Tibial nerve (tissue), 4 donors: ENCODE measurements at regions not wholly inside any gene's neighbourhood (a gene's known extent, or its start where the extent isn't known, plus 50 kb on each side); places are given as distances from the start of the nearest gene placed in this dataset.

Experiments used
- EP300 ChIP-seq, 2 donors: sonication (generic); formaldehyde crosslinking; IDR thresholded peaks; one replicate each; pipeline ENCODE4 v1.6.1; 2017; ENCODE audit warnings: antibody characterized with exemption in 2 of 2, mild to moderate bottlenecking in 1 of 2
- POLR2A ChIP-seq, 2 donors: fragments of 450-650 bp; IDR thresholded peaks; one replicate each; pipeline ENCODE4 v1.6.1; 2017; ENCODE audit warnings: antibody characterized with exemption in 2 of 2, mild to moderate bottlenecking in 2 of 2, moderate library complexity in 2 of 2
- TF ChIP-seq, protein P1 (sequence below), 5 experiments: fragments of 200-600 bp in 3 of 5; fragments of 450-650 bp in 2 of 5; sonication (generic) in 3 of 5; IDR thresholded peaks; one replicate each; pipeline ENCODE4 v1.5.1; 2016 to 2019; ENCODE audit warnings: antibody characterized with exemption in 5 of 5, mild to moderate bottlenecking in 3 of 5, moderate library complexity in 2 of 5

DNA sequence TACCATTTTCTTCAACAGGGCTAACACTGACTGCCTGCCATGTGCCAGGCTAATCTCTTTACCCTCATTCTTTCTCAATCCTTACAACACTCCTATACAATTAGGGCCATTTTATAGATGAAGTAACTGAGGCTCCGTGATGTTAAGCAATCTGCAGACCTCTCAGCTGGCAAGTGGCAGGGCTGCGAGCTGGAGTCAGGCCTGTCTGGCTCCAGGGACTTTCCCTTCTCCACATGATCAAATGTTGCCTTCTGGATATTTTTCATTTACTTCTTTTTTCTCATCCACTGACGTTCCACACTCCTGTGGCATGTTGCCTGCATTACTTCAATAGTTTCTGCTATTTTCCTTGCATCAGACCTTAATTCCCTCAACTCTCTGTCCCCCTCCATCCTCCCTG is 55.2 kb upstream of the TAGAP start:
- TF ChIP-seq, protein P1, sequence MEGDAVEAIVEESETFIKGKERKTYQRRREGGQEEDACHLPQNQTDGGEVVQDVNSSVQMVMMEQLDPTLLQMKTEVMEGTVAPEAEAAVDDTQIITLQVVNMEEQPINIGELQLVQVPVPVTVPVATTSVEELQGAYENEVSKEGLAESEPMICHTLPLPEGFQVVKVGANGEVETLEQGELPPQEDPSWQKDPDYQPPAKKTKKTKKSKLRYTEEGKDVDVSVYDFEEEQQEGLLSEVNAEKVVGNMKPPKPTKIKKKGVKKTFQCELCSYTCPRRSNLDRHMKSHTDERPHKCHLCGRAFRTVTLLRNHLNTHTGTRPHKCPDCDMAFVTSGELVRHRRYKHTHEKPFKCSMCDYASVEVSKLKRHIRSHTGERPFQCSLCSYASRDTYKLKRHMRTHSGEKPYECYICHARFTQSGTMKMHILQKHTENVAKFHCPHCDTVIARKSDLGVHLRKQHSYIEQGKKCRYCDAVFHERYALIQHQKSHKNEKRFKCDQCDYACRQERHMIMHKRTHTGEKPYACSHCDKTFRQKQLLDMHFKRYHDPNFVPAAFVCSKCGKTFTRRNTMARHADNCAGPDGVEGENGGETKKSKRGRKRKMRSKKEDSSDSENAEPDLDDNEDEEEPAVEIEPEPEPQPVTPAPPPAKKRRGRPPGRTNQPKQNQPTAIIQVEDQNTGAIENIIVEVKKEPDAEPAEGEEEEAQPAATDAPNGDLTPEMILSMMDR (IDR thresholded peaks at IDR 0.05): no peak
- no peak for TF ChIP-seq POLR2A (IDR thresholded peaks at IDR 0.05)
- TF ChIP-seq EP300 (IDR thresholded peaks at IDR 0.05): no peak
